Calu3 (cell line): ENCODE measurements at regions not wholly inside any gene's neighbourhood (a gene's known extent, or its start where the extent isn't known, plus 50 kb on each side); places are given as distances from the start of the nearest gene placed in this dataset.

ENCODE experiments used
- BruUV-seq: library from RNA; stranded (reverse); fragments of 400-500 nt; replicated peaks from 2 replicates; lab custom pipeline; 2021; lab: Mats Ljungman, UMichigan
- CTCF ChIA-PET: fragments of 300-600 bp; sonication (Branson Sonifier 250); formaldehyde crosslinking; loops from one replicate; lab custom pipeline; 2022; ENCODE audit warnings: antibody characterized with exemption; lab: Charles Lee
- DNase-seq: peaks from one replicate; pipeline ENCODE4 v3.0.0; 2022
- H3K27ac Mint-ChIP-seq: one replicate; pipeline ENCODE4 v1.8.0; 2022; ENCODE audit warnings: mixed read lengths; ENCODE audit not compliant: unreplicated experiment
- H3K27me3 Mint-ChIP-seq: one replicate; pipeline ENCODE4 v1.8.0; 2022; ENCODE audit warnings: mixed read lengths; ENCODE audit not compliant: unreplicated experiment
- H3K36me3 Mint-ChIP-seq: one replicate; pipeline ENCODE4 v1.8.0; 2022; ENCODE audit warnings: mild to moderate bottlenecking, moderate library complexity, mixed read lengths; ENCODE audit not compliant: insufficient read depth, unreplicated experiment
- H3K4me1 Mint-ChIP-seq: one replicate; pipeline ENCODE4 v1.8.0; 2022; ENCODE audit warnings: mild to moderate bottlenecking, low read depth, mixed read lengths; ENCODE audit not compliant: unreplicated experiment
- H3K4me3 Mint-ChIP-seq: one replicate; pipeline ENCODE4 v1.8.0; 2022; ENCODE audit warnings: mild to moderate bottlenecking, low read depth, moderate library complexity, mixed read lengths; ENCODE audit not compliant: unreplicated experiment
- H3K9me3 Mint-ChIP-seq: one replicate; pipeline ENCODE4 v1.8.0; 2022; ENCODE audit warnings: low read depth, mixed read lengths; ENCODE audit not compliant: unreplicated experiment
- CTCF ChIP-seq: fragments of 200-600 bp; IDR thresholded peaks from one replicate; pipeline ENCODE4 v1.8.0; 2022; ENCODE audit warnings: antibody characterized with exemption; ENCODE audit not compliant: unreplicated experiment
- intact Hi-C: fragments of 100-400 bp; cut with micrococcal nuclease; formaldehyde crosslinking; loops from one replicate; pipeline ENCODE4 v1.10.0; 2022; ENCODE audit not compliant: unreplicated experiment

- no peak for DNase-seq
- Mint-ChIP-seq H3K27me3 (peaks cover 11% of the 10 kb centered on the region), H3K27ac (no peak overlapping the region), H3K36me3 (no peaks in the 10 kb centered on the region), H3K4me1 (no peaks in the 10 kb centered on the region), H3K4me3 (no peak overlapping the region), H3K9me3 (no peaks in the 10 kb centered on the region)
- CTCF ChIA-PET: interaction anchor here (0.5 kb wide), 1 partner anchor 34 kb away, joined by 7 read pairs; no protein-coding TSS in a partner anchor
- TF ChIP-seq CTCF: no peak
- BruUV-seq: no TSS peak
- intact Hi-C loops: no loop called here
Observed at GRCh38 chr12:105741786-105742566, 396.8 kb downstream of the NUAK1 start.

DNA sequence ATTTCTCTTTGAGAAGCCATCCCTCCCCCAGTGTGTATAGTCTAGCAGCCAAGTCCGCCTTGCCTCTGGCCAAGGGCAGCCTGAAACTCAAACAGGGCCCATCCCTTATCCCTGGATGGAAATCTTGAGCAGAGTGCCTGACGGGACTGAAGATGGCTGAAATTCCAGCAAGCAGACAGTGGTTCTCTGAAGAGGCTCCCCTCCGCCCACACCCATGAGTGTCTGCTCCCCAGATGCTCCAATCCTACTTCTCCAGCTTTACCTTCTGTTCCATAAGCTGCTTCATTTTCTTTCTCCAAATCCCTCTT is 396.2 kb downstream of the NUAK1 start:
- no peak for TF ChIP-seq CTCF
- no peaks in the 10 kb centered on the region for H3K9me3 Mint-ChIP-seq
- H3K27ac Mint-ChIP-seq: no peak overlapping the region
- CTCF ChIA-PET: interaction anchor here (0.5 kb wide), 1 partner anchor 35 kb away, joined by 7 read pairs; no protein-coding TSS in a partner anchor
- BruUV-seq: no TSS peak
- intact Hi-C loops: no loop called here
- no peak for DNase-seq
- no peak overlapping the region for H3K4me3 Mint-ChIP-seq
- H3K36me3 Mint-ChIP-seq: no peaks in the 10 kb centered on the region
- no peaks in the 10 kb centered on the region for H3K4me1 Mint-ChIP-seq
- H3K27me3 Mint-ChIP-seq: peaks cover 16% of the 10 kb centered on the region

- CTCF ChIA-PET: no interaction called here
- H3K27ac Mint-ChIP-seq: no peak overlapping the region
- BruUV-seq: no TSS peak
- no peaks in the 10 kb centered on the region for H3K4me1 Mint-ChIP-seq
- H3K36me3 Mint-ChIP-seq: no peaks in the 10 kb centered on the region
- no peak overlapping the region for H3K4me3 Mint-ChIP-seq
- no peak for TF ChIP-seq CTCF
- peaks cover 35% of the 10 kb centered on the region for H3K27me3 Mint-ChIP-seq
- H3K9me3 Mint-ChIP-seq: no peaks in the 10 kb centered on the region
- no peak for DNase-seq
- intact Hi-C loops: no loop called here
Observed at GRCh38 chr12:105744371-105745058, 394.2 kb downstream of the NUAK1 start.

DNA sequence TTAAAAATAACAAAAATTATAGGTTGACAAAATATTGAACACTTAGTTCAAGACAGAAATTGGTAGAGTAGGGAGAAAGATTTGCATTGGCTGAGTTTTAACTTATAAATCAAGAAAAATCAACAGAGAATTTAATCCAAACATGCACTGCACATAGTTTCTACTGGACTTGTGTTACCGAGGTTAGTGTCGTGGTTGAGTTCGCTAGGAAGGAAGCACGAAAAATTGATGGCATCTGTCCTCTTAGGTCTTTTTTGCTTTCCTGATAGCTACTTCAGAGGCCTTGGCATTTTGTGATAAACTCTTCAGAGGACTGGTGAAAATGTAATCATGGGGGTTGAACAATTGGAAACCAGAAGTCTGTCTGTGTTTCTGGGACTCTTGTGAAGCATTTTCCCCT is 392.9 kb downstream of the NUAK1 start:
- Mint-ChIP-seq H3K36me3 (no peaks in the 10 kb centered on the region), H3K9me3 (no peaks in the 10 kb centered on the region), H3K27me3 (peaks cover 36% of the 10 kb centered on the region), H3K4me3 (no peak overlapping the region), H3K4me1 (no peaks in the 10 kb centered on the region), H3K27ac (no peak overlapping the region)
- intact Hi-C loops: no loop called here
- TF ChIP-seq CTCF: no peak
- no TSS peak for BruUV-seq
- no peak for DNase-seq
- CTCF ChIA-PET: interaction anchor here (0.7 to 1.5 kb wide), 2 partner anchors 11 to 101 kb away, joined by 4 read pairs; no protein-coding TSS in a partner anchor
